GM21723 (cell line): ENCODE measurements at regions not wholly inside any gene's neighbourhood (a gene's known extent, or its start where the extent isn't known, plus 50 kb on each side); places are given as distances from the start of the nearest gene placed in this dataset.

Experiments
- ATAC-seq: cut with Tn5 transposase; IDR thresholded peaks from one replicate; pipeline ENCODE4 v1.9.1; 2021; ENCODE audit warnings: mild to moderate bottlenecking, moderate library complexity; ENCODE audit not compliant: unreplicated experiment

DNA sequence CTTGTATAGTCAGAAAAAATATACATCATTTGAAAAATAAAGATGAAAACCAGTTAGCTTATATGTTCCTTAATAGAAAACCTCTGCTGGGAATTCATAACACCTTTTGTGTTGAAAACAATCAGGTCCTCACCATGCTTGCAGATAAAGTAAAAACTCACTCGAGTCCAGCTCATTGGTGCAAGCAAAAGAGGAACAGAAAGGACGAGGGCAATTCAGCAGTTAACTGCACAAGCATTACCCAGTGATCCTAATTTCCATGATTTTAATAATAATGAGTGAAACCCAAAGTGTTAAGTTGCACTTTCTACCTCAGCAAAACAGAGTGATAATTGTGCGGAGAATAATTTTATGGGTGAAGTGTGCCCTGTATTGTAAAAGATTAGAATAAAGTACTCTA, 839.9 kb downstream of the BCL11A start:
- ATAC-seq: no peak

DNA sequence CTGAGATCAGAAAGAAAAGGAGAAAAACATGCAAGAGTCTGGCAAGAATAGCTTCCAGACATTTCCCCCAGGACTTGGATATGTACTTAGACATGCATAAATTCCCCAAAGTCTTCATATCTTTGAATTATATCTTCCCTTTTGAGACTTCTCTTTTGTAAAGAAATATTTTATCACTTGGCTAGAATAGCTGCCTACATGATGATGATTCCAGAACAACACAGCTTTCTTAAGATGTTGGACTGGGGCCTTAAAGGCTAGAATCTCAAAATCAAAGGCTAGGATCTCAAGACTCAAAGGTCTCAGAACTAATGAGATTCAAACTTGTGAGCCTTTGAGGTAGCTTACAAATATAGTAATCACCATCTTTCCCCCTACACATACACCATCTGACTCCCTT, 842.3 kb downstream of the BCL11A start:
- no peak for ATAC-seq

DNA sequence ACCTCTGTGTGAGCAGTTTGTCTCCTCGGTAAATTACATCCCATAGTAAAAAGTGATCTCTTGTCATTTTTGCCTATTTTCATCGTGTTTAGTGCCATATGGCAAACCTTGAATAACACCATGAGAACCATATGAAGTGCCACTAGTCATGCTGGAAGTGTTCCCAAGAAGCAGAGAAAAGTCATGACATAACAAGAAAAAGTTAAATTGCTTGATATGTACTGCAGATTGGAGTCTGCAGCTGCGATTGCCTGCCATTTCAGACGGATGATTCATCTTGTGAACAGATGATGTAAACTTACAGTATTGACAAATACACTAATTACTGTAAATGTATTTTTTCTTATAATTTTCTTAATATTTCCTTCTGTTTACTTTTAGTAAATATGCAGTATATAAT, 846.7 kb downstream of the BCL11A start:
- ATAC-seq: no peak

DNA sequence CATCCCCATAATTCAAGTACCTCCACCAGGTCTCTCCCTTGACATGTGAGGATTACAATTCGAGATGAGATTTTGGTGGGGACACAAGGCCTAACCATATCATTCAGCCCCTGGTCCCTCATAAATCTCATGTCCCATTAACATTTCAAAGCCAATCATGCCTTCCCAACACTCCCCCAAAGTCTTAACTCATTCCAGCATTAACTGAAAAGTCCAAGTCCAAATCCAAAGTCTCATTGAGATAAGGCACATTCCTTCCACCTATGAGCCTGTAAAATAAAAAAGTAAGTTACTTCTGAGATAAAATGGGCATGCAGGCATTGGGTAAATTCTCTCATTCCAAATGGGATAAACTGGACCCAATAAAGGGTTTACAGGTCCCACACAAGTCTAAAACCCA, 849.7 kb downstream of the BCL11A start:
- ATAC-seq: no peak

DNA sequence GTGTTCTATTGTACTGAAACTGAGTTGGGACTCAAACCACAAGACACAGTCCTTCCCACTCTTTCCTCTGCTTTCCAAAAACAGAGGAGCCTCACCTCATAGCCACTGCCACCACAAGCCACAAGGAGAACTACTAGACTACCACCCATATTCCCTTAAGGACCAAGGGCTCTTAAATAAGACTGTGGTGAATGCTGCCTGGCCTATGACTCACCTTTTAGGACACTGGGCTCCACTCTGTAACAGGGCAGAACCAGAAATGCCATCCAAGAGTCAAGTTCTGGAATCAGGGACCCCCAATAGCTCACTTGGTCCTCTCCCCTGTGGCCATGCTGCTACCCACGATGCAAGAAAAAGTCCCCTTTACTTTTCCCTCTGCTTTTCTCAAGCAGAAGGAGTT, 851.4 kb downstream of the BCL11A start:
- no peak for ATAC-seq

DNA sequence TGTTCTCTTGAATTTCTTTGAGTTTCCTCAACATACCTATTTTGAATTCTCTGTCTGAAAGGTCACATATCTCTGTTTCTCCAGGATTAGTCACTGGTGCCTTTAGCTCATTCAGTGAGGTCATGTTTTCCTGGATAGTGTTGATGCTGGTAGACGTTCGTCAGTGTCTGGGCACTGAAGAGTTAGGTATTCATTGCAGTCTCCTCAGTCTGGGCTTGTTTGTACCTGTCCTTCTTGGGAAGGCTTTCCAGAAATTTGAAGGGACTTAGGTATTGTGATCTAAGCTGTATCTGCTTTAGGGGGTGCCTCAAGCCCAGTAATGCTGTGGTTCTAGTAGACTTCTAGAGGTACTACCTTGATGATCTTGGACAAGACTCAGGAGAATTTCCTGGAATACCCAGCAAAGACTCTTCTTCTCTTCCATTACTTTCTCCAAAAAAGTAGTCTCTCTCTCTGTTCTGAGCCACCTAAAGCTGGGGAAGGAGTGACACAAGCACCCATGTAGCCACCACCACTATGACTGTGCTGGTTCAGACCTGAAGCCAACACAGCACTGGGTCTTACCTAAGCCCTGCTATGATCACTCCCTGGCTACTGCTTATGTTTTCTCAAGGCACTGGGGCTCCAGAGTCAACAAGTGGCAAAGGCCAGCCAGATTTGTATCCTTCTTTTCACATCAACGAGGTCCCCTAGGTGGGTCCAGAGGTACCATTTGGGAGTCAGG, 852.0 kb downstream of the BCL11A start:
- no peak for ATAC-seq

DNA sequence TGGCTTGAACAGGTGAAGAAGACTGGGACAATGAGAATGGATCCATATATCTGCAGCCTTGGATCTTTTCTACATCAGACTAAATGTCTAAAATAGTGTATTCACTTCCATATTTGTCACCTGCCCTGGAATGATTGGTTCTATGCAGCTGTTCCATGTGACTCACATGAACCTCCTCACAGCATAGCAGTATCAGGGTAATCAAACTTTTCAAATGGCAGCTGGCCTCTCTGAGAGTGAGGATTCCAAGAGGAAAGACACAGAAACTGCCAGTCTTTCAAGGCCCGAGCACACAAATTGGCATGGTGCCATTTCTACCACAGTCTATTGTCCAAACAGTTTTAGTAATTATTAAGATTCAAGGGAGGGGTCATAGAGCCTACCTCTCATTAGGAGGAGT, 859.3 kb downstream of the BCL11A start:
- ATAC-seq: no peak

DNA sequence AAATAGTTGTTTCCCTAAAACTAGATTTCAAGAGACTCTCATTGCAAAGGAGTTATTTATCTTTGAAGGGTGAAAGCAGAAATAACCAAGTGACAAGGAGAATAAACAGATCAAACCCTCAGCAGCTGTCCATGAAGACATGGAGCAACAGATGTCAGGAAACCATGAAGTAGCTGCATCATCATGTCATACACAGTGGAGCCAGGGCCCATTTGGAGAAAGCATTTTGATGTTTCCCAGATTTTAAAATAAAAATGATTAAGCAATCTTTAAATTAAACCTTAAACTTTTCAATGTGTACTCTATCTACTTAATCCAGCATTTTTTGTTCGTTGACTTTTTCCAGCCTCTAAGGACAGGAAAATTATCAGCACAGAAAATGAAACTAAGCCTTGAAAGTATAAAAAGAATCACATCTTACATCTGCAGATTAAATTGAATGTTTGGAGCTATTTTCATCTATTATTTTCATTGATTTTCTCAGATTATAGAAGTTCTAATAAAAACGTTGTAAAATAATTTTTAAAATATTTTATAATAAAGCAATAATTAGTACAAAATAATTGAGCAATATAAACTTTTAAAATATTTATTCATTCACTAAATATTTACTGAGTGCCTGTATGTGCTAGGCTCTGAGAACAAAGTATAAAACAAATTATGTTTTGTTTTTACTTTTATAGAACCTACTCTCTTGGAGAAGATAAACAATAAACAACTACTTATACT, 860.1 kb downstream of the BCL11A start:
- no peak for ATAC-seq

DNA sequence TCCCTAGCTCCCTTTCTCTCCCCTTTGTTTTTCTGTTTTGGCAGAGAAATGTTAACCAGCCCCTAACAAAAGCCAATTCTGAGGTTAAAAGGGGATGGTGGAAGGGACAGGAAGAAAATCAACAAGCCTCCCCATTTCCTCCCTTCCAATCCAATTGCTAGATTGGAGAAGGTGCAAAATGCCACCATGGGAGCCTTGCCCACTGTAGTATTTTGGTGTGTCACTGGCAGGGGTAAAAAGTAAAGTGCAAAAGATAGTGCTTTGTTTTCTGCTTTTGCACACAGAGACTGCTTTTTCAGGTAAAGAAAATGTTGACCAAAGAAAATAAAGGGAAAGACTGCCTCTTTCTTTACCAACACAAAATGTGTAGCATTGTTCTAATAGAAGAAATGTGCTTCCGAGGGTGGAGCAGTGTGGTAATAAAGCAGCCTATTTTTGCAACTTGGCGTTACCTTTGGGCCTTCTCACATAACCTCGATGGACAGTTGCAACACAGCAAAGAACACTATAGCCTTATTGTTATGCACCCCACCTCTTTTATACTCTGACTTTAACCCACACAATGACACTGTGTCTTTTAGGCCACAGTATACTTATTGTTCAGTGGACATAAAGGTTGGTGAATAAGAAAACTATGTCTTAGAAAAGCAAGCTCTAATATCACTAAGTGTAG, 861.8 kb downstream of the BCL11A start:
- ATAC-seq: no peak

DNA sequence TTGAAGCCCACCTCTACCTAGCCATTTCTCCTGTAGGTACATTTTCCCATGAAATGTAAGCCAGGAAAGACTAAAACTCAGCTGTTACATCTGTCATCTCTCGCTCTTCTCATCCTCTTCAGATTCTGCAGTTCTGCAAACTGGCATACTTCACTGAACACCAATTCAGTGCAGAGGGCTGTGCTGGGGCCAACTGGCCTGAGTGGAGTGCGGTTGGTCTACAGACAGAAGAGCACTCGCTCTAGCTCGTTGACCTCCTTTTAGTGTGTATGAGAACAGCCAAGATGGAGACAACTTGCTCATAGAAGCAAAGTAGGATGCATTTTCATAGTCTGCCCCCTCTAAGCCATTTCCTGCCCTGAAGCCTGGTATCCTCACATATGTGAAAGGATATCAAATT, 862.6 kb downstream of the BCL11A start:
- no peak for ATAC-seq

DNA sequence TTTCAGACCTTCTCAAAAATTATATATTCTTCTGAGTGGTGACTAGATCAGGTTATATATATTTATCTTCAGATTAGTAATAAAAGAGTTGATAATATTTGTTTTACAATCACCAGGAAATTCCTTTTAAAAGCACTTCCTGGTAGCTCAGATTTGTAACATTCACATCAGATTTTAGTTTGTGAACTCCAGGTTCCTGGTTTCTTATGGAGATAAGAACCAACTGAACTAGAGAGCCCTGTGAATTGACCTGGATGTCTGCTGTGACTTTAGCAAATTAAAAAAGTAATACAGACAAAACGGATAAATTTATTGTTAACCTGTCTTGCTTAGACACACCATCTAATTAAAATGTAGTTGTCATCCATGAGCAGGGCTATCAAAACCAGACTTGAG, 868.7 kb downstream of the BCL11A start:
- ATAC-seq: no peak

DNA sequence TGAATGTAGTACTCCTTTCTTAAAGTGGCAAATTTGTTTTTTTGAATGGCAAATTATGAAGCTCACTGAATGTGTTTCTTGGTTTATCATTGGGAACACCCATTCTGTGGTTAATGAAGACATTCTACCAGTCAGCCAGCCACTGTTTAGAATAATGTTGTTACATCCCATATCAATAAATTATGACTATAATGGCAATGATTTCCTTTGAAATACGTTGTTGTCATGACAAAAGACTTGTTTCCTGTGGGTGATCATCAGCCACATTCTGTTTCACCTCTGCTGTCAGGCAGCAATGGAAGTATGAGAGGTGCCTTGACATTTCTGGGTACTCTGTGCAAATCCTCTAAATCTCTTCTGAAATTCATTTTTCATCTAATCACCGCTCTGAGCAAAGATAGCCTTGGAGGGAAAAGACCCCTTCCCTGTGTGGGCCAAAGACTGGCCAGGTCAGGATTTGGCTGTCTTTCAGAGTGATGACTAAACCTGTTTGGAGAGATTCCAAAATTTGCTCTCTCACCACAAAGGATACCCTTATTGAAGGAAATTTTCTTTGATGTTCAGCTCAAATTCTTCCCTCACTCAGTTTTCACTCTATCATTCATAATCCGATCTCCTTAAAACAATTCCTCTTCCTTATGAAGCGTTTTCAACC, 869.2 kb downstream of the BCL11A start:
- ATAC-seq: no peak

DNA sequence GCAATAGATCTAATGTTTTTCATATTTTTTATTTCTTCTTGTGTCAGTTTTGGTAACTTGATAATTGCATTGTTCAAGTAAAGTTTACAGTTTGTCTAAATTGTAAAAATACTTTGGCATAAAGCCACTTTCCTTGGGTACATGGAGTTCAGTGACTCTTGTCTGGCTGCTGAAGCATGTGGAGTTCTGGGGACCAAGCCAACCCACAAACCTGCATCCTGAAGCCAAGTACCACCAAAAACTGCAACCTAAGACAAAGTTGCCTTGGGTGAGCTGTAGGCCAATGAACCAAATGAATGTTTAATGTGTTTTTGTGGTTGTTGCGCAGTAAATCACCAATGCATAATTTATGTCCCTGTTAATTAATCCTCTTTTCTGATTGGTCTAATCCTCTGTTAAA, 872.6 kb downstream of the BCL11A start:
- no peak for ATAC-seq

DNA sequence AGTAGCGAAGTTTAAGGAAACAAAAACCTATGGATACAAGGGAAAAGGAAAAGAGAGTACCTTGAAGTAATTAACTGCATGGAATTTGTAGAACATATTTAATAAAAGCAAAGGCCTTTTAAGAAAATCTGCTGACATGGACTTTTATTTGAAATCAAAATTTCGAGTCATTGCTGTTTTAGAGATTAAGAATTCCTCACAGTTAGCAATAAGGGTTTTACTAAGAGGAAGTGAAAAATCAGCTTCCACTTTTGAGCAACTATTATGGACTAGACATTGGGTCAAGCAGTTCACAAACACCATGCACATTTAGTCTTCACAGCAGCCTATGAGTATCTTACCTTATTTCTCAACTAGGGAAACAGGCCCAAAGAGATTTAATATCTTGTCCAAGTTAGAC, 876.3 kb downstream of the BCL11A start:
- no peak for ATAC-seq

DNA sequence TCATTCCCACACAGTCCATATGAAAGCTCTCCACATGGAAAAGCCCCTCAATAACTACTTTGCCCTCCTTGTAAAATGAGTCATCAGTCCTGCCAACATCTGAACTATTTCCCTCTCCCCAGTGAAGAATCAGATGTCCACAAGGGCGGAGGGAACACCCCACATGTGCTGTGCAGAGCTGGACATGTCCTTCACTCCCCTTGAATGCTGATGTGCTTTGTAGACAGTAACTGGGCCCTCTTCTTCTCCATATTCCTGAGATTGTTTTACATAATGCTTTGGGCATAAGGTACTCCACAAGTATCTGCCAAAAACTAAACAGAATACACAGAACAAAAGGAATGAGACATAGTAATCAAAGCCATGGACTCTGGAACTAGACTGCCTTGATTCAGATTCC, 879.4 kb downstream of the BCL11A start:
- ATAC-seq: no peak

DNA sequence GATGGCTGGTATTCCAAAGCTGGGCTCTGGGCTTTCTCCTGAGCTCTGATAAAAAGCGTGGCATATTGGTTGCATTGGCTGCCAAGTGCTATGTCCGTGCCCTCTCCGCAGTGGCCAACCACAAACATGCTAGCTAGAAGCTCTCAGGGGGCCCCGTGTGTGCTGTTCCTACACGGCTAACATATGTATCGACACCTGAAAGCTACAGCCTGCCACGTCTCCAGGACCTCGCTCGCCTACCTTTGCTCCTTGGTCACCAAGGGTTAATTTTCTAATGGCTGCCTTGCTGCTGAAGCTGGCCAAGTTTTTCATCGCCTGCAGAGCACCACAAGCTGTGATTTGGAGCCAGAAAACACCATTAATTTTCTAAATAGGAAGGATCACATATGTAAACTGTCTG, 888.4 kb downstream of the BCL11A start:
- ATAC-seq: no peak

DNA sequence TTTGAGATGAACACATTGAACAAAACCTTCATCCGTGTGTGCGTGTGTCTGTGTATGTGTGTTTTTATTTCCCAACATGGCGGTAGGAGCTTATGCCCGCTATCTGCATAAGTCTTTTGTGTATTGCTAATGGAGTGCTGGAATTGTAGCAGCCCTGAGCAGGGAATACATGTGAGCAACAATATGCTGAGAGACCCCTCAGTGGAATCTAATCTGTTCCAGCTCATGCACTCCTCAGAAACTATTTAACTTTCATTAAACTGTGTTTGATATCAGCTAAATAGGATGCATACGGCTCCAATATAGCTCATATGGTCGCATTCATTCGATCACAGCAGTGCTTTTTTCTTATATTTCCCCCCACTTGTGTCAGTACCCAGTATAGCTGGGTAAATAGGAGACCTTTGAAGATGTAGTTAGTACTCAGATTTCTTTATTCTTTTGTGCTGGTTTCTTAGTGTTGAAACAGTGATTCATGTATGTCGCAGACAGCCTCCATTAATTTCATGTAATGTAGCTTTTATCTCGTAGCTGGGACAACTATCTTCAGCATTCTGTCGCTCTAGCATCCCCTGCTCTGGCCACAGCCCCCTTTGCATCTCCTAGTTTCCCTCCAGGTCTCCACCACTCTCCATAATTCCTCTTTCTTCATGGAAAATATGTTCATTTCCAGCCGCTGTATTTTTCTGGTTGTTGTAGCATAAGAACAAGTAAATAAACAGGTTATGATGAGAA, 891.2 kb downstream of the BCL11A start:
- no peak for ATAC-seq

DNA sequence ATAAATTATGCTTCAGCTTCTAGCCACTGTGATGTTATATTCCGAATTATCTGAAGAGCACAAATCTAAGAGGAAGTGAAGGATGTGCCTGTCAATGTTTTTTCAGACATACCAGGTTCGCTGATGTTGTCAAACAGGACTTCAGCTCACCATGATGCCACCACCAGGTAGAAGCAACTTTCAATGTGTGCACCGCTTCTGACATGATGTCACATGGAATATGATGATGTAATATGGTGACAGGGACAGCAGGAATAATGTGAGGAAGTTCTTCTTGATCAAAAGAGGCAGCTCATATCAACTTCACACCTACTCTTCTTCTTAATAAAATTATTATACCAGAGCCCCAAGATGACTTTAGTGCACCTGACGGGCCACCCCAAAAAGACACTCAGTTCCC, 893.2 kb downstream of the BCL11A start:
- ATAC-seq: no peak

DNA sequence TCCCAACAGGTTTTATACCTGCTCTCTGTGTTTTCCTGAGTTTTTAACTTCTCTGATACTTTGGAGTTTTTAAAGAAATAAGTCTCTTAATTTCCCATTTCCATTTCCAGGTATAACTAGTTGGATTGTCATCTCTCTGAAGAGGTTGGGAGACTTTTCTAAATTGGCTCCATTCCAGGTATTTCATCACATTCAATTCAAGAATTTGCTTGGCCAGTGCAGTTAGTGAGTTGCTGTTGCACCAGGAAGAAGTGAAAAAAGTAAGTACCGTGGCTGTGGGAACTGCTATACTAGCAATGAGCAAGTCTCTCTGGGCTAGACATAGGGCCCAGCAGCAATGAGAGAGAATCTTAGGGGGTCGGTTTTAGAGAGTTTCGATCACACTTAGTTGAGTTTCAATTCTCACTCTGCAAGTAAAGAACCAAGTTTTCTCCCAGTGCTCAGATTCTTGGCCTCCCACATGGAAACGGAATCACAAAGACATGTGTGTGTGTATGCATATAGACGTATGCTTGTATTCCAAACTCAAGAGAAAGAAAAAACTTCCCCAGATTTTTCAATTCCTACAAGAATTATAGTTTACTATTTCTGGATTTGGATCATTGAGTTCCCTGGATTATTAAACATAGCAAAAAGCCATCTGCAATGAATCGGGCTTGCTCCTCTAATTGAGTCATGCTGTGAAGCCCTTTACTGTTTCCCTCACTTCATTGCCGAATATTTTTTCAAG, 894.4 kb downstream of the BCL11A start:
- ATAC-seq: no peak

DNA sequence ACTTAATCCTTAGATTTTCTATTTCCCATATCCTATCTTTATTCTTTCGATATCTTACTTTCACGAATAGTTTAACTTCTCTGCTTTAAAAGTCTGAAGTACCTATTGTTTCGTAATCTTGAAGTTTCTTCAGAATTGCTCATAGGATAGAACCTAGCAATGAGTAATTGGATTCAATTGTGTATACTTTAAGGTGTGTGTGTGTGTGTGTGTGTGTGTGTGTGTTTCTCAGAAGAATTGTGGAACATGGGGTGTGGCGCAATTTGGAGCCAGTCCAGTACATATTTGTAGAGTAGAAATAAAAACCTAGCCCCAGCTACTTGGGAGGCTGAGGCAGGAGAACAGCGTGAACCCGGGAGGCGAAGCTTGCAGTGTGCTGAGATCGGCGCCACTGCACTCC, 897.6 kb downstream of the BCL11A start:
- ATAC-seq: no peak
